Breast epithelium (tissue), 4 donors: ENCODE measurements at regions not wholly inside any gene's neighbourhood (a gene's known extent, or its start where the extent isn't known, plus 50 kb on each side); places are given as distances from the start of the nearest gene placed in this dataset.
A peak's percentile ranks its signal among the peaks of the same experiment; 100 is the strongest.

Source experiments
- DNase-seq, 2 donors: peaks; one replicate each; pipeline ENCODE4 v3.0.0-alpha.2; 2019; ENCODE audit warnings: low spot score in 2 of 2
- H3K27ac ChIP-seq, 2 donors: fragments of 200-600 bp; sonication (generic) in 1 of 2; one replicate each; pipeline ENCODE4 v1.5.1; 2016 to 2019; ENCODE audit warnings: mild to moderate bottlenecking in 1 of 2
- H3K27me3 ChIP-seq, 2 donors: fragments of 200-600 bp; sonication (generic) in 1 of 2; one replicate each; pipeline versions ENCODE4 v1.5.1 to v1.6.0; 2017 to 2019; ENCODE audit warnings: control low read depth in 1 of 2, mild to moderate bottlenecking in 1 of 2
- H3K36me3 ChIP-seq: fragments of 200-600 bp; one replicate; pipeline ENCODE4 v1.5.1; 2019
- H3K4me1 ChIP-seq, 2 donors: fragments of 200-600 bp; sonication (generic); one replicate each; pipeline ENCODE4 v1.5.1; 2016 to 2019; ENCODE audit warnings: control low read depth in 1 of 2
- H3K4me3 ChIP-seq, 3 donors: fragments of 200-600 bp; sonication (generic); 1 replicate in 2 of 3; 2 replicates in 1 of 3; pipeline ENCODE4 v1.5.1; 2016 to 2019; ENCODE audit warnings: mild to moderate bottlenecking in 3 of 3, moderate library complexity in 2 of 3
- H3K9me3 ChIP-seq, 2 donors: fragments of 200-600 bp; sonication (generic) in 1 of 2; one replicate each; pipeline ENCODE4 v1.5.1; 2016 to 2019; ENCODE audit warnings: control low read depth in 1 of 2
- POLR2A ChIP-seq: fragments of 450-650 bp; IDR thresholded peaks from one replicate; pipeline ENCODE4 v1.6.1; 2016; ENCODE audit warnings: antibody characterized with exemption, mild to moderate bottlenecking, moderate library complexity
- POLR2AphosphoS5 ChIP-seq, 3 donors: sonication (generic); formaldehyde crosslinking; IDR thresholded peaks; one replicate each; pipeline ENCODE4 v1.6.1; 2017; ENCODE audit warnings: antibody characterized with exemption in 3 of 3
- intact Hi-C: fragments of 100-400 bp; cut with DNase I; formaldehyde crosslinking; loops from one replicate; pipeline ENCODE4 v1.15.1; 2023; ENCODE audit warnings: low total_unique reads
- TF ChIP-seq, protein P1 (sequence below), 3 donors: fragments of 450-650 bp; IDR thresholded peaks; one replicate each; pipeline ENCODE4 v1.5.1; 2016 to 2017; ENCODE audit warnings: antibody characterized with exemption in 3 of 3, mild to moderate bottlenecking in 3 of 3, moderate library complexity in 3 of 3

DNA sequence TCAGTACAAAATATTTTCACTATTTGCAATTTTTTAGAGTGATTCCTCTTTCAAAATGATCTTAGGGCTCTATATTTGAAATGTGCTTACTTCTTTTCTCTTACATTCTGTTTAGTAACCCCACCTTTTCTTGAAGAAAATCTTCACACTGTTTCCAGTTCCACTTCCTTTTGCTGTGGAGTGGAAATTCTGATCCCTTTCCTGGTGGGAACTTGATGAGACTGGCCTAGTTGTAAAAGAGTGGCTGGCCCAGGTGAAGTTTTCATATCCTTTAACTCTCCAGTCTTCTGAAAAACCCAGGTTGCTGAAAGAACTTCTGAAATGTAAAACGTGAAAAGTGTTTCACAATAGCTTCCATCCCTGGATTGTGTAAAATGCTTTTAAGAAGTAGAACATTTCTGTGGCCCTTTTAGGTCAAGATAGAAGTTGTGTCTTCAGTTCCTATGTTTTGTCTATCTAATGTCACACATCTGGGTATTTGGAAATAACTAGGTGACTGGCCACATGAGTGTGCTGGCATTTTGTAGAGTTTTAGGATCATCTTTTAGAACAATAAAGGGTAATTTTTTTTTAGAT is 84.8 kb upstream of the LRIG1 start:
- H3K4me3 ChIP-seq: no peak overlapping the region
- intact Hi-C loops: no loop called here
- no peaks in the 10 kb centered on the region for H3K36me3 ChIP-seq
- no peak for TF ChIP-seq POLR2AphosphoS5 (IDR thresholded peaks at IDR 0.05)
- no peak for TF ChIP-seq POLR2A
- TF ChIP-seq, protein P1, sequence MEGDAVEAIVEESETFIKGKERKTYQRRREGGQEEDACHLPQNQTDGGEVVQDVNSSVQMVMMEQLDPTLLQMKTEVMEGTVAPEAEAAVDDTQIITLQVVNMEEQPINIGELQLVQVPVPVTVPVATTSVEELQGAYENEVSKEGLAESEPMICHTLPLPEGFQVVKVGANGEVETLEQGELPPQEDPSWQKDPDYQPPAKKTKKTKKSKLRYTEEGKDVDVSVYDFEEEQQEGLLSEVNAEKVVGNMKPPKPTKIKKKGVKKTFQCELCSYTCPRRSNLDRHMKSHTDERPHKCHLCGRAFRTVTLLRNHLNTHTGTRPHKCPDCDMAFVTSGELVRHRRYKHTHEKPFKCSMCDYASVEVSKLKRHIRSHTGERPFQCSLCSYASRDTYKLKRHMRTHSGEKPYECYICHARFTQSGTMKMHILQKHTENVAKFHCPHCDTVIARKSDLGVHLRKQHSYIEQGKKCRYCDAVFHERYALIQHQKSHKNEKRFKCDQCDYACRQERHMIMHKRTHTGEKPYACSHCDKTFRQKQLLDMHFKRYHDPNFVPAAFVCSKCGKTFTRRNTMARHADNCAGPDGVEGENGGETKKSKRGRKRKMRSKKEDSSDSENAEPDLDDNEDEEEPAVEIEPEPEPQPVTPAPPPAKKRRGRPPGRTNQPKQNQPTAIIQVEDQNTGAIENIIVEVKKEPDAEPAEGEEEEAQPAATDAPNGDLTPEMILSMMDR (IDR thresholded peaks at IDR 0.05): no peak
- H3K4me1 ChIP-seq: no peaks in the 10 kb centered on the region
- no peaks in the 10 kb centered on the region for H3K27me3 ChIP-seq
- no peaks in the 10 kb centered on the region for H3K9me3 ChIP-seq
- H3K27ac ChIP-seq: no peak overlapping the region
- DNase-seq: no peak

DNA sequence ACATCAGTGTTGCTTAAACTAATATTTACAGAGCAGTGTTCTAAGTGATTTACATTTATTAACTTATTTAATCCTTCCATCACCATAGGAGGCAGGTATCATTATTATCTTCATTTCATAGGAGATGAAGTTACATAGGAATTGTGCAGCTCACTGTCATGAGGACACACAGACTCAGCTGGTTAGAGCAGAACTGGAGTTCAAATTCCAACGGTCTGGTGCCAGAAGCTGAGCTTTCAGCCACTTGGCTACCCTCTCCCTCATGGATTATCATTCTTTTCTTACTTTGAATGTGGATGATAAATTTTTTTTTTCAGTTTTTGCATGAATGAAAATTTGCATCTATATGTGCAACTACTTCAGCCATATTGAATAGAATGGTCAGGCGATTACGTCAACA is 86.0 kb upstream of the LRIG1 start:
- DNase-seq: no peak
- H3K4me1 ChIP-seq: no peaks in the 10 kb centered on the region
- intact Hi-C loops: no loop called here
- no peaks in the 10 kb centered on the region for H3K36me3 ChIP-seq
- no peak for TF ChIP-seq POLR2AphosphoS5 (IDR thresholded peaks at IDR 0.05)
- TF ChIP-seq POLR2A: no peak
- TF ChIP-seq, protein P1 (IDR thresholded peaks at IDR 0.05): no peak
- no peak overlapping the region for H3K27ac ChIP-seq
- no peaks in the 10 kb centered on the region for H3K9me3 ChIP-seq
- no peak overlapping the region for H3K4me3 ChIP-seq
- no peaks in the 10 kb centered on the region for H3K27me3 ChIP-seq

DNA sequence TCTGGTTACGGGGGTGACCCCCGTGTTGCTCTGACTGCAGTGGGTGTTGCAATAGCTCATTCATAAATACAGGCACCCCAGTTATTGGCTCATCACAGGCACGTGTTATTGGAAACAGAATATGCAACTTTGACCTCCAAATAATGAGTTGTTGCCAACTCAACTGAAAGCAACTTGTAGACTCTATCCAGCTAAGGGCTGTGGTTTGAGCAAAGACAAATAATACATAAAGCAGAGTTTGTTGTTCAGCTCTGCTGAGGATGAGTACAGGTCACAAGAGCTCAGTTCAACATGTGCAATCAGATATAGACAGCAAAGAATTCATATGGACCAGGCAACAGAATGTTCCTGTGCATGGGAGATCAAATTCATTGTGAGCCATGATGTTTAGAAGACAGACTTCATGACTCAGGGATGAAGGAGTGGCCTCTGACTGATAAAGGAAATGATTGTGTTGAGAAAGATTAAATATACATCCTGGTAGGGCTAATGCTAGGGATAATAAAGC is 87.6 kb upstream of the LRIG1 start:
- H3K9me3 ChIP-seq: no peaks in the 10 kb centered on the region
- no peak for DNase-seq
- H3K27ac ChIP-seq: peak overlapping the region in 1 of 2 donors; percentile 8
- intact Hi-C loops: no loop called here
- TF ChIP-seq, protein P1 (IDR thresholded peaks at IDR 0.05): no peak
- TF ChIP-seq POLR2A (no peak), POLR2AphosphoS5 (IDR thresholded peaks at IDR 0.05) (no peak)
- no peak overlapping the region for H3K4me3 ChIP-seq
- no peaks in the 10 kb centered on the region for H3K36me3 ChIP-seq
- H3K27me3 ChIP-seq: no peaks in the 10 kb centered on the region
- H3K4me1 ChIP-seq: no peaks in the 10 kb centered on the region

DNA sequence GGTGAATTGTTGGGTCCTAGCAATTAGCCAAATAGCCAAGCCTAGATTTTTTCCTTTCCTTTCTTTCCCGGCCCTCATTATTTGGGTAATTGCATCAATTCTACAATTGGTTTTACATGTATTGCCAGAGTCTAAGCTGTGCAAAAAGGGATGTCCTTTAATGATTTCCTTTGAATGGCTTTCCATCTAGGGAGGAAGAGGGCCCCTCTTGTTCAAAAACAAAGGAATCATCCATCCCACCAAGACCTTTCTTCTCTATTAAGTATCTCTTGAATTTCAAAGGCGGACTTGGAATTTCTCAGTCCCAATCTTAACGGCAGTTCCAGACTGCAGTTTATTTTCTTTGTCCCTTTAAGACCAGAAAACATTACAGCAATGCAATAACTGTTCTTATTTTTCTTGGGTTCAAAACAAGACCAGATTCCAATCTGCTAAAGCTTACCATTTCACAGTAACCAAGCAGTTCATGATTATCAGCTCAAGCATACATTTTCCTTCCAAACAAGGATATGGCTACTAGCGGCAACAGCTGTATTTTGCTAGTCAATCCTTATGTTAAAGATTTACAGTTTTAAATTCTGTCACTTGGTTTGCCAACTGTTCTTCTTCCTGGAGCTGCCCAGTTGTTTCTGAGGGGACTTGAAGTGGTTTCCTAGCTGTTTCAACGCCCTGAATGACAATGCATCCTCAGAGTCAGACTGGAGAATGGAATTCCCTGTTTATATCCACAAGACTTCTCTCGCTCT is 91.4 kb upstream of the LRIG1 start:
- Histone ChIP-seq H3K4me1 (no peaks in the 10 kb centered on the region), H3K9me3 (no peaks in the 10 kb centered on the region), H3K27me3 (no peaks in the 10 kb centered on the region), H3K4me3 (no peak overlapping the region), H3K27ac (no peak overlapping the region), H3K36me3 (no peaks in the 10 kb centered on the region)
- TF ChIP-seq POLR2A (no peak), POLR2AphosphoS5 (IDR thresholded peaks at IDR 0.05) (no peak)
- TF ChIP-seq, protein P1 (IDR thresholded peaks at IDR 0.05): no peak
- intact Hi-C loops: no loop called here
- DNase-seq: no peak

DNA sequence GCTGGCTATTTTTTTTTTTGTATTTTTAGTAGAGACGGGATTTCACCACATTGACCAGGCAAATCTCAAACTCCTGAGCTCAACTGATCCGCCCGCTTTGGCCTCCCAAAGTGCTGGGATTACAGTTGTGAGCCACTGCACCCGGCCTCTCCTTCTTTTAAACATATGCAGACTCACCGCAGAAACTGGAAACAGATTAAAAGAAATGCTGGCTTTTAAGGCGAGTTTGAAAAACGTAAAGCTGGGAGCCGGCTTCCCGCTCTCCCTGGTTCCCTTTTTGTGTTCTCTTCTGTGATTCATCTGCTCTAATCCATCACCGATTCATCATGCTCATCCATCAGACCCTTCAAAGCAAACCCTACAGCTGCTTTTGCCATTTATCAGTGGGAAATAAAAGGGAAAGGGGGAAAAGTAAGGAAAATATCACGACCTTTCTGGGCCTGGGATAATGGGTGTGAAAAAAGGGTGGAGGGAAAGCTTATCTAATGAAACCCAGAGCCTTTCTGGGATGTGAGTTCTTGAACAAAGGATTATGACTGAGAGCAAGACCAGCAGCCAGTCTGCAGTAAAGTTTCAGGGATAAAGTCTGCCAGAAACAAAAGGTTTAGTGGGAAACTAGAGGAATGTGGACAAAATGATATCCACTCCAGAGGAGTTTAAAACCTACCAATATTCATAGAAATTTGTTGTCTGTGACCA is 92.3 kb upstream of the LRIG1 start:
- H3K36me3 ChIP-seq: no peaks in the 10 kb centered on the region
- TF ChIP-seq POLR2AphosphoS5 (IDR thresholded peaks at IDR 0.05) (no peak), POLR2A (no peak)
- TF ChIP-seq, protein P1 (IDR thresholded peaks at IDR 0.05): no peak
- no peak for DNase-seq
- H3K27ac ChIP-seq: no peak overlapping the region
- H3K27me3 ChIP-seq: no peaks in the 10 kb centered on the region
- no peak overlapping the region for H3K4me3 ChIP-seq
- H3K4me1 ChIP-seq: no peaks in the 10 kb centered on the region
- intact Hi-C loops: no loop called here
- no peaks in the 10 kb centered on the region for H3K9me3 ChIP-seq
